GM12878 (cell line): ENCODE measurements at regions not wholly inside any gene's neighbourhood (a gene's known extent, or its start where the extent isn't known, plus 50 kb on each side); places are given as distances from the start of the nearest gene placed in this dataset.

Experiments
- ATAC-seq: fragments of 200-7000 bp; cut with Tn5 transposase; 3 replicates; pipeline ENCODE4 v1.9.1; 2020; ENCODE audit warnings: mild to moderate bottlenecking, moderate library complexity
- BruUV-seq: library from RNA; stranded (reverse); fragments of 400-500 nt; replicated peaks from 2 replicates; lab custom pipeline; 2021; lab: Mats Ljungman, UMichigan
- CTCF ChIA-PET: fragments of 300-600 bp; sonication (Branson Sonifier 250); formaldehyde crosslinking; extraction: SDS; loops from one replicate; lab custom pipeline; 2021; ENCODE audit warnings: inconsistent platforms; lab: Yijun Ruan, JAX
- POLR2A ChIA-PET: fragments of 350-600 bp; formaldehyde crosslinking; extraction: SDS; loops from one replicate; lab custom pipeline; 2021; ENCODE audit warnings: inconsistent platforms; lab: Charles Lee
- RAD21 ChIA-PET: fragments of 300-600 bp; sonication (Branson Sonifier 250); formaldehyde crosslinking; loops from one replicate; lab custom pipeline; 2023; ENCODE audit warnings: antibody characterized with exemption; ENCODE audit not compliant: unreplicated experiment; lab: Charles Lee
- SMC1A ChIA-PET: fragments of 300-600 bp; sonication (Branson Sonifier 250); formaldehyde crosslinking; loops from one replicate; lab custom pipeline; 2023; ENCODE audit not compliant: unreplicated experiment, uncharacterized antibody; lab: Charles Lee
- DNase-seq: peaks from one replicate; pipeline ENCODE4 v3.0.0-alpha.2; 2011; ENCODE audit warnings: low read depth, low spot score
- FAIRE-seq: peaks from 3 replicates; lab custom pipeline; 2011; peaks lifted over from hg19 to GRCh38; lab: Jason Lieb, UNC
- H2AFZ ChIP-seq: 2 replicates; pipeline ENCODE4 v1.6.0; 2011; ENCODE audit warnings: low read depth, low read length, control low read depth; ENCODE audit not compliant: control insufficient read depth
- H3K27ac ChIP-seq: 2 replicates; pipeline ENCODE4 v1.5.1; 2011; ENCODE audit warnings: control low read depth; ENCODE audit not compliant: control insufficient read depth, insufficient read depth
- H3K27me3 ChIP-seq, 2 experiments: replicated peaks in 1 of 2; 2 replicates each; pipeline versions ENCODE4 v1.6.0 to v1.6.1; 2011; ENCODE audit warnings: low read length in 1 of 2; ENCODE audit not compliant: control insufficient read depth in 2 of 2, insufficient read depth in 2 of 2
- H3K36me3 ChIP-seq, 2 experiments: 2 replicates each; pipeline ENCODE4 v1.5.1; 2011; ENCODE audit warnings: low read length in 1 of 2; ENCODE audit not compliant: control insufficient read depth in 2 of 2, insufficient read depth in 2 of 2
- H3K4me1 ChIP-seq: 2 replicates; pipeline ENCODE4 v1.6.1; 2011; ENCODE audit warnings: mild to moderate bottlenecking, low read length, moderate library complexity, mixed read lengths; ENCODE audit not compliant: control insufficient read depth, insufficient read depth
- H3K4me2 ChIP-seq: 2 replicates; pipeline ENCODE4 v1.6.0; 2011; ENCODE audit warnings: control low read depth; ENCODE audit not compliant: control insufficient read depth, insufficient read depth
- H3K4me3 ChIP-seq: fragments of 200-600 bp; sonication (generic); 2 replicates; pipeline ENCODE4 v1.5.1; 2016
- H3K79me2 ChIP-seq: 2 replicates; pipeline ENCODE4 v1.6.0; 2011; ENCODE audit warnings: low read length; ENCODE audit not compliant: control insufficient read depth, insufficient read depth
- H3K9ac ChIP-seq: 2 replicates; pipeline ENCODE4 v1.8.0; 2011; ENCODE audit warnings: low read length, control low read depth, mixed read lengths; ENCODE audit not compliant: control insufficient read depth, insufficient read depth
- H3K9me3 ChIP-seq: replicated peaks from 3 replicates; pipeline ENCODE4 v1.5.1; 2011; ENCODE audit warnings: mild to moderate bottlenecking, low read length; ENCODE audit not compliant: control insufficient read depth, insufficient read depth
- H4K20me1 ChIP-seq: 2 replicates; pipeline ENCODE4 v1.6.0; 2011; ENCODE audit not compliant: control insufficient read depth, insufficient read depth
- CTCF ChIP-seq, 3 experiments: IDR thresholded peaks in 2 of 3; conservative IDR thresholded peaks in 1 of 3; 2 replicates each; pipeline ENCODE4 v1.5.1; 2011; ENCODE audit warnings: low read depth in 3 of 3, low read length in 3 of 3, mild to moderate bottlenecking in 3 of 3, control low read depth in 2 of 3, moderate library complexity in 2 of 3, inconsistent platforms in 1 of 3, mixed read lengths in 1 of 3; ENCODE audit not compliant: control insufficient read depth in 2 of 3, insufficient read depth in 1 of 3; ENCODE audit errors: extremely low read depth in 1 of 3
- DPF2 ChIP-seq: fragments of 450-650 bp; IDR thresholded peaks from 2 replicates; pipeline ENCODE4 v1.6.1; 2017; ENCODE audit warnings: mild to moderate bottlenecking
- E2F8 ChIP-seq: fragments of 450-650 bp; IDR thresholded peaks from 2 replicates; pipeline ENCODE4 v1.6.1; 2018; ENCODE audit warnings: mild to moderate bottlenecking, low read depth, moderate library complexity; ENCODE audit not compliant: partially characterized antibody
- HDAC2 ChIP-seq: fragments of 200-600 bp; sonication (generic); IDR thresholded peaks from 2 replicates; pipeline ENCODE4 v1.6.1; 2017
- KAT2A ChIP-seq: conservative IDR thresholded peaks from 2 replicates; pipeline ENCODE4 v1.6.1; 2011; ENCODE audit warnings: low read depth, low read length; ENCODE audit not compliant: control insufficient read depth
- KLF5 ChIP-seq: fragments of 450-650 bp; IDR thresholded peaks from 2 replicates; pipeline ENCODE4 v1.6.1; 2014; ENCODE audit warnings: mild to moderate bottlenecking; ENCODE audit not compliant: partially characterized antibody
- RELA ChIP-seq: fragments of 450-650 bp; IDR thresholded peaks from 2 replicates; pipeline ENCODE4 v1.8.0; 2014; ENCODE audit warnings: borderline replicate concordance; ENCODE audit not compliant: partially characterized antibody
- RUNX3 ChIP-seq: IDR thresholded peaks from 2 replicates; pipeline ENCODE4 v1.6.1; 2012; ENCODE audit warnings: low read length, inconsistent platforms
- SMAD5 ChIP-seq: IDR thresholded peaks from 2 replicates; pipeline ENCODE4 v1.6.1; 2016; ENCODE audit warnings: antibody characterized with exemption, low read depth
- TBL1XR1 ChIP-seq: IDR thresholded peaks from 2 replicates; pipeline ENCODE4 v1.6.1; 2012; ENCODE audit warnings: low read depth, low read length, improper control_type of control experiment
- TCF12 ChIP-seq: IDR thresholded peaks from 2 replicates; pipeline ENCODE4 v1.6.1; 2011; ENCODE audit warnings: low read depth, mild to moderate bottlenecking, low read length
- WGBS: methylation state at CpG from one replicate; pipeline ENCODE4 v1.1.6; 2016; ENCODE audit warnings: low lambda C conversion rate; ENCODE audit not compliant: insufficient replicate concordance, insufficient coverage; ENCODE audit errors: missing lambda C conversion rate; 5-methylcytosine and 5-hydroxymethylcytosine counted together
- in situ Hi-C: fragments of 300-500 bp; cut with MboI; formaldehyde crosslinking; loops from 9 replicates; pipeline ENCODE4 v1.14.3; 2018; ENCODE audit warnings: mixed read lengths
- intact Hi-C: fragments of 100-400 bp; cut with micrococcal nuclease; formaldehyde crosslinking; loops from one replicate; pipeline ENCODE4 v1.14.2; 2022; ENCODE audit not compliant: unreplicated experiment

GRCh38 chr18:76573325-76574025 lies 78.4 kb upstream of the ZNF516 start:
- no peak for TF ChIP-seq SMAD5
- TF ChIP-seq TCF12, result no peak
- TF ChIP-seq TBL1XR1, result no peak
- no peak for TF ChIP-seq E2F8
- no peak for TF ChIP-seq HDAC2
- no peak for TF ChIP-seq KAT2A
- TF ChIP-seq CTCF (IDR thresholded peaks at IDR 0.05 in 2 of 3, conservative IDR thresholded peaks at IDR 0.05 in 1 of 3; ENCODE audit: control insufficient read depth in 2 of 3, extremely low read depth in 1 of 3, insufficient read depth in 1 of 3, low read depth in 3 of 3, low read length in 3 of 3), result no peak
- no peak for TF ChIP-seq RUNX3
- TF ChIP-seq KLF5, result no peak
- no peak for TF ChIP-seq RELA
- TF ChIP-seq DPF2, result no peak
- Histone ChIP-seq H3K4me2 (no peak overlapping the region), H2AFZ (no peak overlapping the region), H3K9ac (no peak overlapping the region), H3K4me1 (no peaks in the 10 kb centered on the region), H3K9me3 (no peaks in the 10 kb centered on the region), H3K36me3 (no peaks in the 10 kb centered on the region), H4K20me1 (no peaks in the 10 kb centered on the region), H3K27ac (no peak overlapping the region), H3K4me3 (no peak overlapping the region), H3K27me3 (peaks cover 0 to 2% of the 10 kb centered on the region in 2 experiments; a peak in 1 of 4 replicates), H3K79me2 (no peaks in the 10 kb centered on the region)
- ATAC-seq (no peak), DNase-seq (no peak), FAIRE-seq (no peak)
- WGBS, result 22% methylated on average over 4 of the region's 4 CpGs
- ChIA-PET CTCF (interaction anchor here (0.7 kb wide), 1 partner anchor 891 kb away, joined by 3 read pairs; no protein-coding TSS in a partner anchor), SMC1A (interaction anchor here (0.7 to 1.3 kb wide), 3 partner anchors 88 to 266 kb away, joined by 3 to 4 read pairs (median 3); no protein-coding TSS in a partner anchor), RAD21 (no interaction called here), POLR2A (no interaction called here)
- intact Hi-C loops (no loop called here), in situ Hi-C loops (no loop called here)
- BruUV-seq, result no TSS peak
